ENCODE measurements at regions not wholly inside any gene's neighbourhood (a gene's known extent, or its start where the extent isn't known, plus 50 kb on each side); places are given as distances from the start of the nearest gene placed in this dataset.
A peak's percentile ranks its signal among the peaks of the same experiment; 100 is the strongest.

GRCh38 chr1:193432979-193433587, 246.7 kb upstream of the B3GALT2 start:
- H3K4me1 Mint-ChIP-seq (ENCODE audit: low read depth) = peaks cover 8% of the 10 kb centered on the region
- peak overlapping the region; percentile 24 for H3K27ac Mint-ChIP-seq
- H3K9me3 Mint-ChIP-seq (ENCODE audit: low read depth) = peaks cover 25% of the 10 kb centered on the region
- H3K27me3 Mint-ChIP-seq = no peaks in the 10 kb centered on the region
- H3K36me3 Mint-ChIP-seq = peaks cover 18% of the 10 kb centered on the region
- no peak overlapping the region for H3K4me3 Mint-ChIP-seq

DNA sequence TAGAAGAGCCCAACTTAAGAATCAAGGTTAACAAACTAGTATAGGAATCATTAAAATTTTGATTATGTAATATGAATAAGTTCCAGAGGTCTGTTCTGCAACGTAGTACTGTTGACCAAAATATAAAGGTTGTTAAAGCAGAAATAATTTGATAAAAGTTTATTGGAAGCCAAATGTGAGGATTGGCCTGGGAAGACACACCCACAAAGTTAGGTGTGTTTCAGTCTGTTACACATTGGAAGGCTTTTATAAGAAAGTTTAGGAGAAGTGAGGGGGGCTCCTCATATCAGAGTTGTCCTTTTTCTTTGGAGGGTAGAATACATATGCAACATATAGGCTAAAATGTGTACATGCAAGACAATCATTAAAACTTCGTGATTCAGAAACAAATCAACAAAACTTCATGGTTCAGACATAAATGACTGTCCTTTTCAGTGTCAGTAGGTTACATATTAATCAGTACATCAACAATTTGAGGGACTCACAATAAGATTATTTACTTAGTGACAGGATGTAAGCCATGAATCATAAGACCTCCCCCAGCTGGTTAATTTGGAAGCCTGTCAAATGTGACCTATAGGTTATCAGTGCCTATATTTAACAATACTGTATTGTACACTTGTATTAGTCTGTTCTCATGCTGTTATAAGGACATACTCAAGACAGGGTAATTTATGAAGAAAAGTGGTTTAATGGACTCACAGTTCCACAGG, 245.0 kb upstream of the B3GALT2 start:
- H3K4me3 Mint-ChIP-seq = no peak overlapping the region
- H3K27ac Mint-ChIP-seq = no peak overlapping the region
- peaks cover 27% of the 10 kb centered on the region for H3K9me3 Mint-ChIP-seq (ENCODE audit: low read depth)
- H3K36me3 Mint-ChIP-seq = peaks cover 16% of the 10 kb centered on the region
- H3K27me3 Mint-ChIP-seq = no peaks in the 10 kb centered on the region
- H3K4me1 Mint-ChIP-seq (ENCODE audit: low read depth) = peaks cover 5% of the 10 kb centered on the region

DNA sequence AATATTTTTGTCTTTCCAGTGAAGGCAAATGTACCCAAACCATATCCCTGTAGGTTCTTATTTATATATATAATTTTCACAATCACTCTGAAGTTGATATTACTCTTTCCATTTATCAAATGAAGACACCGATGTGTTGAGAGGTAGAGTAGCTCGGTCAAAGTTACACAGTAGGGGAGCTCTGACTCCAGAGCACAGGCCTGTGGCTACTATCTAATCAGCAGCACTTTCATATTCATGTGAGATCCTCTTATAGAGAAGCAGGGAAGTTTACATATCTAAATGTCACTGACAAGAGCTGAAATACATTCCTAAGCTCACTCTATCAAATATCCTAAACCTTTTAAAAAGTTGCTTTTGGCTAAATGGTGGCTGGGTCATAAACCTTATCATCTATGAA, 241.1 kb upstream of the B3GALT2 start:
- H3K27ac Mint-ChIP-seq = no peak overlapping the region
- no peak overlapping the region for H3K4me3 Mint-ChIP-seq
- H3K36me3 Mint-ChIP-seq = no peaks in the 10 kb centered on the region
- H3K27me3 Mint-ChIP-seq = no peaks in the 10 kb centered on the region
- peaks cover 5% of the 10 kb centered on the region for H3K9me3 Mint-ChIP-seq (ENCODE audit: low read depth)
- H3K4me1 Mint-ChIP-seq (ENCODE audit: low read depth) = peaks cover 3% of the 10 kb centered on the region

GRCh38 chr1:193426061-193426460, 239.6 kb upstream of the B3GALT2 start:
- no peak overlapping the region for H3K4me3 Mint-ChIP-seq
- H3K36me3 Mint-ChIP-seq = no peaks in the 10 kb centered on the region
- peaks cover 3% of the 10 kb centered on the region for H3K4me1 Mint-ChIP-seq (ENCODE audit: low read depth)
- no peak overlapping the region for H3K27ac Mint-ChIP-seq
- H3K9me3 Mint-ChIP-seq (ENCODE audit: low read depth) = peaks cover 5% of the 10 kb centered on the region
- H3K27me3 Mint-ChIP-seq = no peaks in the 10 kb centered on the region

GRCh38 chr1:193421487-193421886, 235.1 kb upstream of the B3GALT2 start:
- no peaks in the 10 kb centered on the region for H3K27me3 Mint-ChIP-seq
- H3K36me3 Mint-ChIP-seq = peaks cover 2% of the 10 kb centered on the region
- H3K4me1 Mint-ChIP-seq (ENCODE audit: low read depth) = peaks cover 34% of the 10 kb centered on the region
- no peaks in the 10 kb centered on the region for H3K9me3 Mint-ChIP-seq (ENCODE audit: low read depth)
- H3K27ac Mint-ChIP-seq = no peak overlapping the region
- H3K4me3 Mint-ChIP-seq = no peak overlapping the region

DNA sequence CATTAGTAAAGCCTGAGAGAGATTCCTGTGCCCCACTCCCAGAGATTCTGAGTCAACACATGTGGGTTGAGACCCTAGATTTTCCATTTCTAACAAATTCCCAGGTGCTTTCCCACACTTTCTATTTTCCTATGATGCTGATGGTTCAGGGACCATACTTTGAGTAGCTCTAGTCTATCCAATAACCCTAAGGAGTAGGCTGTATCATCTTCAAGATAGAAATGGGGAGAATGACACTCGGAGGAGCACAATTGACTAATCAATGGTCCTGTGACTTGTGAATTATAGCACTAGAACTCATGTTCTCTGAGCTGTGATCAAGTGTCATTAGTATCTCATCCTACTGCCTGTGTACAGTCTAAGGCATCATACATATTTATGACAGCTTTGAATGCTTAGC, 232.9 kb upstream of the B3GALT2 start:
- peaks cover 48% of the 10 kb centered on the region for H3K4me1 Mint-ChIP-seq (ENCODE audit: low read depth)
- H3K4me3 Mint-ChIP-seq = peak overlapping the region; percentile 75
- H3K9me3 Mint-ChIP-seq (ENCODE audit: low read depth) = peaks cover 4% of the 10 kb centered on the region
- H3K36me3 Mint-ChIP-seq = peaks cover 10% of the 10 kb centered on the region
- peak overlapping the region; percentile 91 for H3K27ac Mint-ChIP-seq
- H3K27me3 Mint-ChIP-seq = no peaks in the 10 kb centered on the region

DNA sequence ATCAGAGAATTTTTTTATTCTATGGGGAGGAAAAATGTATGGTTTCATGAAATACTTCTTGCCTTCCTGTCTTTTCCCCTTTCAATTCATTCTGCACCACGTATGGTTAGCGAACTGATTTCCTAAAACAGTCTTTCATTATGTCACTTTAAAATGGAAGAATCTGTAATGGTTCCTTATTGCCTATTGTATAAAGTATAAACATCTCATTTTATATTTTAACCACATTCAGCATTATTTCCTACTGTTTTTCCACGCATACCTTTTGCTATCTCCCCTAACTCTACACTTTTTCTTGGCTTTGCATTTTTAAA, 232.3 kb upstream of the B3GALT2 start:
- peaks cover 10% of the 10 kb centered on the region for H3K36me3 Mint-ChIP-seq
- H3K27ac Mint-ChIP-seq = peak overlapping the region; percentile 91
- no peaks in the 10 kb centered on the region for H3K27me3 Mint-ChIP-seq
- peak overlapping the region; percentile 75 for H3K4me3 Mint-ChIP-seq
- H3K9me3 Mint-ChIP-seq (ENCODE audit: low read depth) = peaks cover 4% of the 10 kb centered on the region
- peaks cover 48% of the 10 kb centered on the region for H3K4me1 Mint-ChIP-seq (ENCODE audit: low read depth)

GRCh38 chr1:193417945-193418744, 231.7 kb upstream of the B3GALT2 start:
- H3K27me3 Mint-ChIP-seq = no peaks in the 10 kb centered on the region
- H3K9me3 Mint-ChIP-seq (ENCODE audit: low read depth) = peaks cover 4% of the 10 kb centered on the region
- peaks cover 52% of the 10 kb centered on the region for H3K4me1 Mint-ChIP-seq (ENCODE audit: low read depth)
- H3K4me3 Mint-ChIP-seq = peak overlapping the region; percentile 75
- peak overlapping the region; percentile 91 for H3K27ac Mint-ChIP-seq
- H3K36me3 Mint-ChIP-seq = peaks cover 11% of the 10 kb centered on the region

- H3K27me3 Mint-ChIP-seq = no peaks in the 10 kb centered on the region
- peaks cover 4% of the 10 kb centered on the region for H3K9me3 Mint-ChIP-seq (ENCODE audit: low read depth)
- H3K27ac Mint-ChIP-seq = peak overlapping the region; percentile 91
- H3K4me3 Mint-ChIP-seq = peak overlapping the region; percentile 30
- peaks cover 59% of the 10 kb centered on the region for H3K4me1 Mint-ChIP-seq (ENCODE audit: low read depth)
- H3K36me3 Mint-ChIP-seq = peaks cover 12% of the 10 kb centered on the region
These were observed 231.0 kb upstream of the B3GALT2 start for GRCh38 chr1:193417403-193417802.

GRCh38 chr1:193416226-193417024, 230.0 kb upstream of the B3GALT2 start:
- H3K27ac Mint-ChIP-seq = peak overlapping the region; percentile 91
- H3K4me1 Mint-ChIP-seq (ENCODE audit: low read depth) = peaks cover 69% of the 10 kb centered on the region

DNA sequence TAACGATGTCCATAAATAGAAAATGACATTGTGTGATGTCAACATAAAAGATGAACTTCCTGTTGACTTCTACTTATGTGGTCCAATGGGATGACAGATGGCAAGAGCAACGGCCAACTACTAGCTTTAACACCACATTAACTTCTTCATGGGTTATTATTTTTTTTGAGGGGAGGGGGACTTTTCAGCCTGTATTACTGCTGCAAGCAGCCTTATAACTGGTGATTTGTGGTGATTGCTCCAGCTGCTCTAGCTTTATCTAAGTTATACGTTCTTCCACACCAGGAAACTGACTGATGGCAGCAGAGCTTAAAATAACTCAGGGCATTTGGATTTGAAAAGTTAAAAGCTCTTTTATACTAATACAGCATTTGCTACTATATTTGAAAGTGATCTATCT, 228.8 kb upstream of the B3GALT2 start:
- Mint-ChIP-seq H3K27ac (peak overlapping the region; percentile 31), H3K4me3 (no peak overlapping the region), H3K9me3 (ENCODE audit: low read depth) (peaks cover 4% of the 10 kb centered on the region), H3K4me1 (ENCODE audit: low read depth) (peaks cover 72% of the 10 kb centered on the region), H3K36me3 (peaks cover 12% of the 10 kb centered on the region), H3K27me3 (no peaks in the 10 kb centered on the region)

More at GRCh38 chr1:193416226-193417024, 230.0 kb upstream of the B3GALT2 start:
- Mint-ChIP-seq H3K36me3 (peaks cover 12% of the 10 kb centered on the region), H3K4me3 (no peak overlapping the region), H3K27me3 (no peaks in the 10 kb centered on the region), H3K9me3 (ENCODE audit: low read depth) (peaks cover 4% of the 10 kb centered on the region)

DNA sequence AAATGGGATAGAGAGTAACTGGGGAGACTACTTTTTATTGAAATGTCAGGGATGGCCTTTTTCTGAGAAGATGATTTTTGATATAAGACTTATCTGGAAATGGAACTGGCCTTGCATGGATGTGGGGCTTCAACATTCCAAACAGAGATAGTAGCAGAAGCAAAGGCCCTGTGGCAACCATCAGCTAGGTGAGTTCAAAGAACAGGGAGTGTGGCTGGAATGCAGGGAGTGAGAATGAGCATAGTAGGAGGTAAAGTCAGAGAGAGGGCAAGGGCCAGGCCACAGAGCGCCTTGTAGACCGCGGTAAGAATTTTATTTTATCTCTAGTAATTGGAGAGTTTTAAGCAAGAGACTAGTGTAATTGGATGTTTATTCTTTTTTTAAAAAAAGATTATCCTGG, 227.0 kb upstream of the B3GALT2 start:
- Mint-ChIP-seq H3K9me3 (ENCODE audit: low read depth) (peaks cover 4% of the 10 kb centered on the region), H3K4me3 (no peak overlapping the region), H3K27me3 (no peaks in the 10 kb centered on the region), H3K27ac (peak overlapping the region; percentile 89), H3K4me1 (ENCODE audit: low read depth) (peaks cover 64% of the 10 kb centered on the region), H3K36me3 (peaks cover 12% of the 10 kb centered on the region)

GRCh38 chr1:193412748-193413147, 226.3 kb upstream of the B3GALT2 start:
- Mint-ChIP-seq H3K36me3 (peaks cover 12% of the 10 kb centered on the region), H3K27ac (peak overlapping the region; percentile 89), H3K9me3 (ENCODE audit: low read depth) (peaks cover 4% of the 10 kb centered on the region), H3K27me3 (no peaks in the 10 kb centered on the region), H3K4me3 (no peak overlapping the region), H3K4me1 (ENCODE audit: low read depth) (peaks cover 58% of the 10 kb centered on the region)

GRCh38 chr1:193411714-193412113, 225.3 kb upstream of the B3GALT2 start:
- peaks cover 4% of the 10 kb centered on the region for H3K9me3 Mint-ChIP-seq (ENCODE audit: low read depth)
- peaks cover 12% of the 10 kb centered on the region for H3K36me3 Mint-ChIP-seq
- peak overlapping the region; percentile 67 for H3K4me3 Mint-ChIP-seq
- H3K27me3 Mint-ChIP-seq = no peaks in the 10 kb centered on the region
- peak overlapping the region; percentile 89 for H3K27ac Mint-ChIP-seq
- peaks cover 55% of the 10 kb centered on the region for H3K4me1 Mint-ChIP-seq (ENCODE audit: low read depth)

All from activated naive CD8-positive, alpha-beta T cell (primary cell).